ENCODE measurements at regions not wholly inside any gene's neighbourhood (a gene's known extent, or its start where the extent isn't known, plus 50 kb on each side); places are given as distances from the start of the nearest gene placed in this dataset.

DNA sequence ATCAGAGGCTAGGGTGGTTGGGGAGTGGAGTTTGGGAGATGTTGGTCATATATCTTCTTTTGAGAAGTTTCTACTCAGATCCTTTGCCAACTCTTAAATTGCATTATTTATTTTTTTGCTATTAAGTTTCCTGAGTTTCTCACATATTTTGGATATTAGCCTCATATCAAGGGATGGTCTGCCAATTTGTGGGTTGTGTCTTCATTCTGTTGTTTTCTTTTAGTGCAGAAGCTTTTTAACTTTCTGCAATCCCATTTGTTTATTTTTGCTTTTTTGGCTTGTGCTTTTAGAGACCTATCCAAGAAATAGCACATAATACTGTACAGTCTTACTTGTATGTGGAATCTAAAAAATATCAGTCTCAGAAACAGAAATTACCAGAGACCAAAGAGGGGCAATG is 509.2 kb upstream of the HS3ST1 start:
- TF ChIP-seq, protein P1, sequence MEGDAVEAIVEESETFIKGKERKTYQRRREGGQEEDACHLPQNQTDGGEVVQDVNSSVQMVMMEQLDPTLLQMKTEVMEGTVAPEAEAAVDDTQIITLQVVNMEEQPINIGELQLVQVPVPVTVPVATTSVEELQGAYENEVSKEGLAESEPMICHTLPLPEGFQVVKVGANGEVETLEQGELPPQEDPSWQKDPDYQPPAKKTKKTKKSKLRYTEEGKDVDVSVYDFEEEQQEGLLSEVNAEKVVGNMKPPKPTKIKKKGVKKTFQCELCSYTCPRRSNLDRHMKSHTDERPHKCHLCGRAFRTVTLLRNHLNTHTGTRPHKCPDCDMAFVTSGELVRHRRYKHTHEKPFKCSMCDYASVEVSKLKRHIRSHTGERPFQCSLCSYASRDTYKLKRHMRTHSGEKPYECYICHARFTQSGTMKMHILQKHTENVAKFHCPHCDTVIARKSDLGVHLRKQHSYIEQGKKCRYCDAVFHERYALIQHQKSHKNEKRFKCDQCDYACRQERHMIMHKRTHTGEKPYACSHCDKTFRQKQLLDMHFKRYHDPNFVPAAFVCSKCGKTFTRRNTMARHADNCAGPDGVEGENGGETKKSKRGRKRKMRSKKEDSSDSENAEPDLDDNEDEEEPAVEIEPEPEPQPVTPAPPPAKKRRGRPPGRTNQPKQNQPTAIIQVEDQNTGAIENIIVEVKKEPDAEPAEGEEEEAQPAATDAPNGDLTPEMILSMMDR (IDR thresholded peaks at IDR 0.05 in 8 of 11, conservative IDR thresholded peaks at IDR 0.05 in 3 of 11), result no peak
- TF ChIP-seq POLR2AphosphoS5 (IDR thresholded peaks at IDR 0.05), result no peak
